Testis (tissue), 2 donors: ENCODE measurements at regions not wholly inside any gene's neighbourhood (a gene's known extent, or its start where the extent isn't known, plus 50 kb on each side); places are given as distances from the start of the nearest gene placed in this dataset.

Experiments
- DNase-seq: peaks from one replicate; pipeline ENCODE4 v3.0.0-alpha.2; 2019
- H3K27ac ChIP-seq, 2 donors: fragments of 200-600 bp; sonication (generic); one replicate each; pipeline ENCODE4 v1.5.1; 2019
- H3K27me3 ChIP-seq: fragments of 200-600 bp; sonication (generic); one replicate; pipeline ENCODE4 v1.5.1; 2019
- H3K36me3 ChIP-seq: fragments of 200-600 bp; sonication (generic); one replicate; pipeline ENCODE4 v1.5.1; 2017; ENCODE audit warnings: low read depth; ENCODE audit errors: missing control alignments
- H3K4me1 ChIP-seq: fragments of 200-600 bp; sonication (generic); one replicate; pipeline ENCODE4 v1.5.1; 2019
- H3K4me3 ChIP-seq, 2 donors: fragments of 200-600 bp; sonication (generic); one replicate each; pipeline ENCODE4 v1.5.1; 2017 to 2019
- H3K9me3 ChIP-seq: fragments of 200-600 bp; sonication (generic); one replicate; pipeline ENCODE4 v1.5.1; 2017
- CTCF ChIP-seq, 3 experiments: fragments of 450-650 bp in 2 of 3; fragments of 200-600 bp in 1 of 3; sonication (generic) in 1 of 3; IDR thresholded peaks; one replicate each; pipeline ENCODE4 v1.5.1; 2016 to 2019; ENCODE audit warnings: antibody characterized with exemption in 3 of 3, mild to moderate bottlenecking in 2 of 3, moderate library complexity in 1 of 3
- POLR2A ChIP-seq: fragments of 450-650 bp; IDR thresholded peaks from one replicate; pipeline ENCODE4 v1.6.1; 2017; ENCODE audit warnings: antibody characterized with exemption, mild to moderate bottlenecking, moderate library complexity
- WGBS, 2 donors: methylation state at CpG; one replicate each; pipeline ENCODE4 v1.1.5; 2018; 5-methylcytosine and 5-hydroxymethylcytosine counted together
- intact Hi-C: fragments of 100-400 bp; cut with DNase I; formaldehyde crosslinking; loops from one replicate; pipeline ENCODE4 v1.15.1; 2023; ENCODE audit warnings: low total_unique reads

- Histone ChIP-seq H3K4me3 (no peak overlapping the region), H3K27ac (no peak overlapping the region), H3K27me3 (no peaks in the 10 kb centered on the region), H3K36me3 (no peaks in the 10 kb centered on the region), H3K4me1 (no peaks in the 10 kb centered on the region), H3K9me3 (no peaks in the 10 kb centered on the region)
- DNase-seq = no peak
- intact Hi-C loops = no loop called here
- TF ChIP-seq CTCF (IDR thresholded peaks at IDR 0.05) (no peak), POLR2A (no peak)
- 86 to 93% methylated on average over 6 of the region's 6 CpGs for WGBS, 2 donors
Observed at GRCh38 chr20:20799716-20800312, 87.4 kb upstream of the RALGAPA2 start.

GRCh38 chr20:20797521-20798310 lies 85.3 kb upstream of the RALGAPA2 start:
- TF ChIP-seq POLR2A (no peak), CTCF (IDR thresholded peaks at IDR 0.05) (no peak)
- intact Hi-C loops = no loop called here
- Histone ChIP-seq H3K4me1 (no peaks in the 10 kb centered on the region), H3K9me3 (no peaks in the 10 kb centered on the region), H3K4me3 (no peak overlapping the region), H3K27ac (no peak overlapping the region), H3K27me3 (no peaks in the 10 kb centered on the region), H3K36me3 (no peaks in the 10 kb centered on the region)
- DNase-seq = no peak
- WGBS, 2 donors = 63 to 64% methylated on average over 14 of the region's 14 CpGs

- H3K36me3 ChIP-seq = no peaks in the 10 kb centered on the region
- no peak for DNase-seq
Observed at GRCh38 chr20:20796766-20797440, 84.5 kb upstream of the RALGAPA2 start.

DNA sequence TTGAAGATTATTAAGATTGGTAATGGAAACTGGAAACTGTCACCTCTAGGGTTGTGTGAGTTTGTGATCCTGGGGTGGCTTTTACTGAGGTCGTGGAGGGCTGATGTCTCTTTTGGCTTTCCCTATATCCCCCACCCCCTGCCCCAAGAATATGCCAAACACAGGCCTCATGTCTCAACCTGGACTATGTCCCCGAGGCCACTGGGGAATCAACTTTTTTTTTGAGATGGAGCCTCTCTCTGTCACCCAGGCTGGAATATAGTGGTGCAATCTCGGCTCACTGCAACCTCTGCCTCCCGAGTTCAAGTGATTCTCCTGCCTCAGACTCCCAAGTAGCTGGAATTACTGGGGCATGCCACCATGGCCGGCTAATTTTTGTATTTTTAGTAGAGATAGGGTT lies 83.3 kb upstream of the RALGAPA2 start:
- TF ChIP-seq POLR2A = no peak
- no peak for TF ChIP-seq CTCF (IDR thresholded peaks at IDR 0.05)
- Histone ChIP-seq H3K4me1 (no peaks in the 10 kb centered on the region), H3K9me3 (no peaks in the 10 kb centered on the region), H3K36me3 (no peaks in the 10 kb centered on the region), H3K4me3 (no peak overlapping the region), H3K27ac (no peak overlapping the region), H3K27me3 (no peaks in the 10 kb centered on the region)
- intact Hi-C loops = no loop called here
- WGBS, 2 donors = 79 to 88% methylated on average over 5 of the region's 5 CpGs
- DNase-seq = no peak

More at GRCh38 chr20:20796766-20797440, 84.5 kb upstream of the RALGAPA2 start:
- no peaks in the 10 kb centered on the region for H3K9me3 ChIP-seq
- TF ChIP-seq POLR2A = no peak
- no peak for TF ChIP-seq CTCF (IDR thresholded peaks at IDR 0.05)
- H3K4me1 ChIP-seq = no peaks in the 10 kb centered on the region
- WGBS, 2 donors = 68 to 69% methylated on average over 18 of the region's 18 CpGs
- H3K4me3 ChIP-seq = no peak overlapping the region
- H3K27ac ChIP-seq = no peak overlapping the region
- H3K27me3 ChIP-seq = no peaks in the 10 kb centered on the region
- intact Hi-C loops = no loop called here
